ENCODE measurements at regions not wholly inside any gene's neighbourhood (a gene's known extent, or its start where the extent isn't known, plus 50 kb on each side); places are given as distances from the start of the nearest gene placed in this dataset.
"Not testable (repeated sequence)": the region's sequence is repeated elsewhere in the genome, so short reads cannot be mapped to it uniquely, and the experiment has no call there.

- not testable (repeated sequence) for H3K27ac ChIP-seq; H3K36me3 ChIP-seq (ENCODE audit: insufficient read depth); H3K9ac ChIP-seq; H3K4me1 ChIP-seq (ENCODE audit: low read depth, poor library complexity, severe bottlenecking); H3K27me3 ChIP-seq (ENCODE audit: insufficient read depth, low read depth); H3K4me3 ChIP-seq (IDR thresholded peaks at IDR 0.05; ENCODE audit: insufficient read depth, low read depth, low read length); H4K20me1 ChIP-seq (ENCODE audit: insufficient read depth); H3K4me2 ChIP-seq; H2AFZ ChIP-seq (ENCODE audit: low read depth); H3K79me2 ChIP-seq (ENCODE audit: insufficient read depth, low read depth)
Measured at GRCh38 chr4:74505355-74505978, 60.5 kb downstream of the AREG start.

- not testable (repeated sequence) for H3K9ac ChIP-seq; H3K27me3 ChIP-seq (ENCODE audit: insufficient read depth, low read depth); H3K27ac ChIP-seq; H3K36me3 ChIP-seq (ENCODE audit: insufficient read depth); H3K4me3 ChIP-seq (IDR thresholded peaks at IDR 0.05; ENCODE audit: insufficient read depth, low read depth, low read length); H3K79me2 ChIP-seq (ENCODE audit: insufficient read depth, low read depth); H4K20me1 ChIP-seq (ENCODE audit: insufficient read depth); H2AFZ ChIP-seq (ENCODE audit: low read depth); H3K4me2 ChIP-seq; H3K4me1 ChIP-seq (ENCODE audit: low read depth, poor library complexity, severe bottlenecking)
Measured at GRCh38 chr4:74509363-74509762, 64.4 kb downstream of the AREG start.

GRCh38 chr4:74516303-74516702 is 71.4 kb downstream of the AREG start:
- H3K36me3 ChIP-seq (ENCODE audit: insufficient read depth) = no peaks in the 10 kb centered on the region
- TF ChIP-seq CTCF (conservative IDR thresholded peaks at IDR 0.05; ENCODE audit: low read depth, low read length) = no peak
- no peak overlapping the region for H3K27ac ChIP-seq
- H3K4me1 ChIP-seq (ENCODE audit: low read depth, poor library complexity, severe bottlenecking) = no peaks in the 10 kb centered on the region
- H3K4me2 ChIP-seq = no peak overlapping the region
- H3K4me3 ChIP-seq (IDR thresholded peaks at IDR 0.05; ENCODE audit: insufficient read depth, low read depth, low read length) = no peak overlapping the region
- H3K79me2 ChIP-seq (ENCODE audit: insufficient read depth, low read depth) = no peaks in the 10 kb centered on the region
- no peaks in the 10 kb centered on the region for H4K20me1 ChIP-seq (ENCODE audit: insufficient read depth)
- H3K27me3 ChIP-seq (ENCODE audit: insufficient read depth, low read depth) = no peaks in the 10 kb centered on the region
- no peak overlapping the region for H3K9ac ChIP-seq
- H2AFZ ChIP-seq (ENCODE audit: low read depth) = no peak overlapping the region

GRCh38 chr4:74517996-74518395 is 73.1 kb downstream of the AREG start:
- no peak overlapping the region for H3K9ac ChIP-seq
- H3K4me2 ChIP-seq = no peak overlapping the region
- no peak overlapping the region for H3K27ac ChIP-seq
- no peaks in the 10 kb centered on the region for H3K27me3 ChIP-seq (ENCODE audit: insufficient read depth, low read depth)
- TF ChIP-seq CTCF (conservative IDR thresholded peaks at IDR 0.05; ENCODE audit: low read depth, low read length) = no peak
- H3K79me2 ChIP-seq (ENCODE audit: insufficient read depth, low read depth) = no peaks in the 10 kb centered on the region
- no peaks in the 10 kb centered on the region for H3K4me1 ChIP-seq (ENCODE audit: low read depth, poor library complexity, severe bottlenecking)
- H3K4me3 ChIP-seq (IDR thresholded peaks at IDR 0.05; ENCODE audit: insufficient read depth, low read depth, low read length) = no peak overlapping the region
- no peaks in the 10 kb centered on the region for H4K20me1 ChIP-seq (ENCODE audit: insufficient read depth)
- H3K36me3 ChIP-seq (ENCODE audit: insufficient read depth) = no peaks in the 10 kb centered on the region
- H2AFZ ChIP-seq (ENCODE audit: low read depth) = no peak overlapping the region

- Histone ChIP-seq H4K20me1 (ENCODE audit: insufficient read depth) (no peaks in the 10 kb centered on the region), H3K4me2 (no peak overlapping the region), H3K9ac (no peak overlapping the region), H3K79me2 (ENCODE audit: insufficient read depth, low read depth) (no peaks in the 10 kb centered on the region), H3K4me3 (IDR thresholded peaks at IDR 0.05; ENCODE audit: insufficient read depth, low read depth, low read length) (no peak overlapping the region), H3K4me1 (ENCODE audit: low read depth, poor library complexity, severe bottlenecking) (no peaks in the 10 kb centered on the region), H2AFZ (ENCODE audit: low read depth) (no peak overlapping the region), H3K27me3 (ENCODE audit: insufficient read depth, low read depth) (no peaks in the 10 kb centered on the region), H3K36me3 (ENCODE audit: insufficient read depth) (no peaks in the 10 kb centered on the region), H3K27ac (no peak overlapping the region)
- no peak for TF ChIP-seq CTCF (conservative IDR thresholded peaks at IDR 0.05; ENCODE audit: low read depth, low read length)
Measured at GRCh38 chr4:74522251-74522991, 77.5 kb downstream of the AREG start.
